Right lobe of liver (tissue), 6 donors: ENCODE measurements at regions not wholly inside any gene's neighbourhood (a gene's known extent, or its start where the extent isn't known, plus 50 kb on each side); places are given as distances from the start of the nearest gene placed in this dataset.
"Not testable (repeated sequence)": the region's sequence is repeated elsewhere in the genome, so short reads cannot be mapped to it uniquely, and the experiment has no call there.

Source experiments
- ATAC-seq, 4 donors: fragments of 200-7000 bp; cut with Tn5 transposase; one replicate each; pipeline ENCODE4 v1.9.1; 2020; ENCODE audit warnings: mild to moderate bottlenecking in 4 of 4, moderate library complexity in 4 of 4
- DNase-seq, 3 donors: peaks; one replicate each; pipeline ENCODE4 v3.0.0-alpha.2; 2020
- H3K27ac ChIP-seq, 3 donors: fragments of 200-600 bp; one replicate each; pipeline ENCODE4 v1.8.0; 2022
- H3K27me3 ChIP-seq, 2 donors: fragments of 200-600 bp; one replicate each; pipeline ENCODE4 v1.8.0; 2022
- H3K36me3 ChIP-seq, 4 donors: fragments of 200-600 bp; sonication (generic) in 1 of 4; one replicate each; pipeline versions ENCODE4 v1.5.1 to v1.8.0; 2017 to 2022; ENCODE audit warnings: control low read depth in 1 of 4
- H3K4me1 ChIP-seq, 4 donors: fragments of 200-600 bp; sonication (generic) in 1 of 4; one replicate each; pipeline versions ENCODE4 v1.5.1 to v1.8.0; 2017 to 2022; ENCODE audit warnings: control low read depth in 1 of 4
- H3K4me3 ChIP-seq, 3 donors: fragments of 200-600 bp; one replicate each; pipeline ENCODE4 v1.8.0; 2022
- H3K9me3 ChIP-seq, 4 donors: fragments of 200-600 bp; sonication (generic) in 1 of 4; one replicate each; pipeline versions ENCODE4 v1.5.1 to v1.8.0; 2017 to 2022; ENCODE audit warnings: control low read depth in 1 of 4
- CTCF ChIP-seq, 4 donors: fragments of 200-600 bp in 3 of 4; fragments of 450-650 bp in 1 of 4; IDR thresholded peaks; one replicate each; pipeline versions ENCODE4 v1.5.1 to v1.8.0; 2016 to 2022; ENCODE audit warnings: antibody characterized with exemption in 4 of 4, mild to moderate bottlenecking in 2 of 4
- POLR2A ChIP-seq: fragments of 450-650 bp; IDR thresholded peaks from one replicate; pipeline ENCODE4 v1.6.1; 2017; ENCODE audit warnings: antibody characterized with exemption, mild to moderate bottlenecking
- WGBS: methylation state at CpG from one replicate; pipeline ENCODE4 v1.1.6; 2018; ENCODE audit warnings: low coverage, low lambda C conversion rate; ENCODE audit not compliant: insufficient coverage; ENCODE audit errors: missing lambda C conversion rate; 5-methylcytosine and 5-hydroxymethylcytosine counted together
- intact Hi-C, 2 donors: fragments of 100-400 bp; cut with DNase I; formaldehyde crosslinking; loops; one replicate each; pipeline versions ENCODE4 v1.11.2 to v1.14.1; 2022
- donor health status: DM: no; HTN: yes; CAD: no.
- donor health status: DM: no; HTN: no; CAD: no.
- donor health status: DM: no; HTN: no; CAD: no.
- donor health status: DM: no; HTN: yes; CAD: no.
- donor health status: DM: no; HTN: yes; CAD: no.

- intact Hi-C loops, result no loop called here
- WGBS, result 69% methylated on average over 1 of the region's 1 CpG
- no peak for ATAC-seq
Observed at GRCh38 chr7:125184801-125185200, 255.2 kb upstream of the POT1 start.

GRCh38 chr7:125181569-125182267 is 252.1 kb upstream of the POT1 start:
- H3K9me3 ChIP-seq, intact Hi-C loops, H3K4me1 ChIP-seq, H3K27ac ChIP-seq, ATAC-seq, H3K4me3 ChIP-seq, H3K27me3 ChIP-seq, H3K36me3 ChIP-seq, DNase-seq: not testable (repeated sequence)
- WGBS, result 66% methylated on average over 5 of the region's 26 CpGs

More at GRCh38 chr7:125184801-125185200, 255.2 kb upstream of the POT1 start:
- Histone ChIP-seq H3K36me3 (no peaks in the 10 kb centered on the region), H3K4me1 (no peaks in the 10 kb centered on the region), H3K4me3 (no peak overlapping the region), H3K27me3 (no peaks in the 10 kb centered on the region), H3K27ac (no peak overlapping the region), H3K9me3 (no peaks in the 10 kb centered on the region)
- TF ChIP-seq POLR2A (no peak), CTCF (IDR thresholded peaks at IDR 0.05) (no peak)
- no peak for DNase-seq

GRCh38 chr7:125173571-125173970 is 243.9 kb upstream of the POT1 start:
- TF ChIP-seq CTCF (IDR thresholded peaks at IDR 0.05), result no peak
- TF ChIP-seq POLR2A, result no peak
- 57% methylated on average over 2 of the region's 2 CpGs for WGBS
- intact Hi-C loops, result no loop called here

GRCh38 chr7:125169088-125169487 is 239.5 kb upstream of the POT1 start:
- DNase-seq, result no peak
- Histone ChIP-seq H3K27me3 (no peaks in the 10 kb centered on the region), H3K4me1 (no peaks in the 10 kb centered on the region), H3K9me3 (no peaks in the 10 kb centered on the region), H3K27ac (no peak overlapping the region), H3K36me3 (no peaks in the 10 kb centered on the region), H3K4me3 (no peak overlapping the region)
- 88% methylated on average over 1 of the region's 1 CpG for WGBS
- intact Hi-C loops, result no loop called here
- no peak for TF ChIP-seq CTCF (IDR thresholded peaks at IDR 0.05)
- no peak for TF ChIP-seq POLR2A
- ATAC-seq, result no peak

More at GRCh38 chr7:125173571-125173970, 243.9 kb upstream of the POT1 start:
- ATAC-seq, result no peak
- H3K27ac ChIP-seq, result no peak overlapping the region
- no peaks in the 10 kb centered on the region for H3K4me1 ChIP-seq
- DNase-seq, result no peak
- no peaks in the 10 kb centered on the region for H3K27me3 ChIP-seq
- H3K36me3 ChIP-seq, result no peaks in the 10 kb centered on the region
- no peaks in the 10 kb centered on the region for H3K9me3 ChIP-seq
- H3K4me3 ChIP-seq, result no peak overlapping the region

GRCh38 chr7:125154930-125155329 is 225.3 kb upstream of the POT1 start:
- intact Hi-C loops, result no loop called here
- H3K36me3 ChIP-seq, result no peaks in the 10 kb centered on the region
- no peak for ATAC-seq
- no peaks in the 10 kb centered on the region for H3K27me3 ChIP-seq
- TF ChIP-seq POLR2A, result no peak
- TF ChIP-seq CTCF (IDR thresholded peaks at IDR 0.05), result no peak
- H3K4me1 ChIP-seq, result no peaks in the 10 kb centered on the region
- DNase-seq, result no peak
- H3K9me3 ChIP-seq, result no peaks in the 10 kb centered on the region
- 60% methylated on average over 1 of the region's 1 CpG for WGBS
- H3K27ac ChIP-seq, result no peak overlapping the region
- no peak overlapping the region for H3K4me3 ChIP-seq
